AG04450 (cell line): ENCODE measurements at regions not wholly inside any gene's neighbourhood (a gene's known extent, or its start where the extent isn't known, plus 50 kb on each side); places are given as distances from the start of the nearest gene placed in this dataset.
"Not testable (repeated sequence)": the region's sequence is repeated elsewhere in the genome, so short reads cannot be mapped to it uniquely, and the experiment has no call there.

ENCODE experiments used
- CTCF ChIA-PET: fragments of 300-600, 350-600 bp; formaldehyde crosslinking; extraction: SDS; loops from one replicate; lab custom pipeline; 2022; ENCODE audit warnings: antibody characterized with exemption, inconsistent platforms; lab: Charles Lee
- POLR2A ChIA-PET: fragments of 350-600 bp; formaldehyde crosslinking; extraction: SDS; loops from one replicate; lab custom pipeline; 2021; ENCODE audit warnings: antibody characterized with exemption, inconsistent platforms; lab: Yijun Ruan, JAX
- DNase-seq: peaks from one replicate; pipeline ENCODE4 v3.0.0-alpha.2; 2011; ENCODE audit warnings: low read depth, low spot score
- H3K27ac ChIP-seq: one replicate; pipeline ENCODE4 v1.5.1; 2012; ENCODE audit warnings: low read depth, low read length, control low read depth
- H3K27me3 ChIP-seq: one replicate; pipeline ENCODE4 v1.6.0; 2012; ENCODE audit warnings: low read length; ENCODE audit not compliant: control insufficient read depth, insufficient read depth
- H3K4me3 ChIP-seq: 2 replicates; pipeline ENCODE4 v1.5.1; 2011; ENCODE audit warnings: mild to moderate bottlenecking, low read depth, low read length, control low read depth
- H3K9me3 ChIP-seq: 2 replicates; pipeline ENCODE4 v1.5.1; 2012; ENCODE audit warnings: low read length; ENCODE audit not compliant: control insufficient read depth, insufficient read depth
- CTCF ChIP-seq: IDR thresholded peaks from 2 replicates; pipeline ENCODE4 v1.5.1; 2011; ENCODE audit warnings: low read depth, low read length, control low read depth, inconsistent platforms

- ChIA-PET CTCF (no interaction called here), POLR2A (no interaction called here)
- no peak for DNase-seq
- Histone ChIP-seq H3K27ac (no peak overlapping the region), H3K9me3 (no peaks in the 10 kb centered on the region), H3K27me3 (no peaks in the 10 kb centered on the region), H3K4me3 (no peak overlapping the region)
- no peak for TF ChIP-seq CTCF
These were observed 410.3 kb downstream of the SRGAP2C start for GRCh38 chr1:121595089-121595488.

DNA sequence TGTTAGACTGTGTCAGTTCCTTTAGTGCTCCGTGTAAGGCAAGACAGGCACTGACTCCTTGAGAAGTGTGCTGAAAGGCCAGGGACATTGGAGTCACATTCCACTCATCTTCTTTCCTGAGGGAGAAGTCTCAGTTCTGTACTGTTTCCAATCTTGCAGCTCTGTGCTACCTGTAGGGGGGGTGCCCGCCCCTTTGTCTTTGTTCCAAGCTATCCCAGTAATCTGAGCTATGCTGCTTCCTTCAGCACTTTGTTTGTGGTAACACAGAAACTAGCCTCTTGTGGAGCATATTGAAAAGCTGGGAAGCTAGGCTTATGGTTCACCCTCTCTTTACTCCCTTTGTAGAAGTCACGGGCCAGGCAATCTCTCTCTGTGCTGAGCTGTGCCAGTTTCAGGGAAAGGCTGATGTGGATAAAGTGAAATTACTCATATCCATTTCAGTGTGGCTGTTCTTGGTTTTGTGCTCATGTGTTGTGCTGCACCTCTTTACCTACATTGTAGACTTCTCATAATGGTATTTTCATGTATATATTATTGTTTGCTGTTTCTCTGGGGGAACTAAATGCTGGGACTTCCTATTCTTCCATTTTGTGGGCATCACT lies 420.2 kb downstream of the SRGAP2C start:
- H3K27me3 ChIP-seq, CTCF ChIA-PET, H3K4me3 ChIP-seq, DNase-seq, H3K27ac ChIP-seq, POLR2A ChIA-PET, H3K9me3 ChIP-seq: not testable (repeated sequence)

DNA sequence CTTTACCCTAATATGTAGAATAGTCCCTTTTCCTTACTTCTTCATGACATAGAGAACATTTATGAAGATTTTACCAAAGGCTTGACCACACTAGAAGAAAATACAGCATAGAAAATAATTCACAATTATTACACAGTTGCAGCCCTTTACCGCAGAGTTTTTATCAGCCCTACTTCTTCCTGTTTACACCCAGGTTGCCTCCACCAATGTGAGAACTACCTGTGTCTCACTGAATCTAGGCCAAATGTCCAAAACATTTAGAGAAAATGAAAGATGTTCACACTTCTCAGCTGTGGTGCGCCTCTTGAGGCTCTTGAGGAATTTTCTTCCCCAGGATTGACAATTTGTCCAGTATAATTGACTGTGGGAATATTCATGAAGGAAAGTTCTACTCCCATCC lies 422.7 kb downstream of the SRGAP2C start:
- H3K27me3 ChIP-seq, POLR2A ChIA-PET, H3K27ac ChIP-seq, DNase-seq, CTCF ChIA-PET, H3K4me3 ChIP-seq, H3K9me3 ChIP-seq: not testable (repeated sequence)
